ENCODE measurements at regions not wholly inside any gene's neighbourhood (a gene's known extent, or its start where the extent isn't known, plus 50 kb on each side); places are given as distances from the start of the nearest gene placed in this dataset.

GRCh38 chr1:81217058-81217457 is 583.7 kb upstream of the ADGRL2 start:
- TF ChIP-seq PAX8 (CRISPR knock-in tag; IDR thresholded peaks at IDR 0.05; ENCODE audit: borderline replicate concordance) (no peak), PBX3 (CRISPR knock-in tag; IDR thresholded peaks at IDR 0.05; ENCODE audit: borderline replicate concordance) (no peak), NFRKB (IDR thresholded peaks at IDR 0.05) (no peak), MAX (IDR thresholded peaks at IDR 0.05) (no peak), CTCF (CRISPR knock-in tag; IDR thresholded peaks at IDR 0.05) (no peak), DMAP1 (CRISPR knock-in tag; IDR thresholded peaks at IDR 0.05) (no peak), ZNF232 (CRISPR knock-in tag; IDR thresholded peaks at IDR 0.05; ENCODE audit: borderline replicate concordance) (no peak), ELF4 (CRISPR knock-in tag; IDR thresholded peaks at IDR 0.05; ENCODE audit: borderline replicate concordance) (no peak), NBN (conservative IDR thresholded peaks at IDR 0.05) (no peak), TBL1XR1 (IDR thresholded peaks at IDR 0.05; ENCODE audit: borderline replicate concordance, low read length, partially characterized antibody) (no peak), ZNF121 (CRISPR knock-in tag; IDR thresholded peaks at IDR 0.05) (no peak), HIC2 (CRISPR knock-in tag; IDR thresholded peaks at IDR 0.05; ENCODE audit: low read depth) (no peak), STAT6 (CRISPR knock-in tag; IDR thresholded peaks at IDR 0.05; ENCODE audit: borderline replicate concordance) (no peak), ZNF274 (CRISPR knock-in tag; IDR thresholded peaks at IDR 0.05) (no peak)

All from HepG2 (cell line).